NCI-H1436 treated with DMSO at 0.1 percent for 48 hours (cell line): ENCODE measurements at regions not wholly inside any gene's neighbourhood (a gene's known extent, or its start where the extent isn't known, plus 50 kb on each side); places are given as distances from the start of the nearest gene placed in this dataset.

ENCODE experiments used
- DNase-seq: peaks from one replicate; lab custom pipeline; 2025; lab: John Stamatoyannopoulos, UW

- DNase-seq: no peak
Observed at GRCh38 chr6:145489583-145489982, 245.7 kb downstream of the EPM2A start.

- DNase-seq: no peak
Observed at GRCh38 chr6:145490068-145490467, 245.3 kb downstream of the EPM2A start.

DNA sequence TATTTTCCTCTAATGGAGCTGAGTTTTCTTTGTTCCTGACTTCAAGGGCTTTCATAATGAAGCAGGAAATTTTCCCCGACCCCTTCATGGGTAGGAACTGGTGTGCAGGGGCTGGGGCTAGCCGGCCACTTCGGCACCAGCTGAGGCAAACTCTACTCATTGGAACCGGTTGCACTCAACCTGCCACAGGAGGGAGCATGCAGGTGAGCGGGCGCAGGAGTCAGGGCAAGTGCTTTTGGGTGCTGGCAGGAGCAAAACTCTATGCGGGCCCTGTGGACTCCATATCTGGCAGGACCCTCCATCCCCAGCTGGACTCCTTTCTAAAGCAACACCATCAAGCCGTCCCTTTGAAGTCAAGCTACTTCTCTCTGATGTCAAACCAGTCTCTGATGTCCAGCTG lies 244.2 kb downstream of the EPM2A start:
- DNase-seq: no peak

- DNase-seq: no peak
Observed at GRCh38 chr6:145497006-145497405, 238.3 kb downstream of the EPM2A start.

GRCh38 chr6:145498425-145498824 lies 236.9 kb downstream of the EPM2A start:
- no peak for DNase-seq

- DNase-seq: no peak
Observed at GRCh38 chr6:145502416-145502815, 232.9 kb downstream of the EPM2A start.

DNA sequence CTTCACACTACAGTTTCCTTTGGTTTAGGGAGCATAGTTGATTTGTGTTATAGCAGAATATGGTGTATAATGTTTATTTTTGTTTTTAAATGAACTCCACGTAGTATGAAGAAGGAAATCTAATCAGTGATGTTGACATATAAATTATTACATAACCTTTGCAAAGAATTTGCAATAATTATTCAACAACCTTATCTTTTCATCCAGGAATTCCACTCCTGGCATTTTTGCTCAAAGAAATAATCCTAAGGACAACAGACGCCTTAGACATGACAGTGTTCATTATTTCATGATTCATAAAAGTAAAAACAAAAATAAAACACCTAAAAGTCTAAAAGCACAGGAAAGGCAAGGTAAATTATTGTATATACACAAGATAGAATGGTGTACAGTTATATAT lies 229.2 kb downstream of the EPM2A start:
- DNase-seq: no peak

- DNase-seq: no peak
Observed at GRCh38 chr6:145506565-145506964, 228.8 kb downstream of the EPM2A start.

DNA sequence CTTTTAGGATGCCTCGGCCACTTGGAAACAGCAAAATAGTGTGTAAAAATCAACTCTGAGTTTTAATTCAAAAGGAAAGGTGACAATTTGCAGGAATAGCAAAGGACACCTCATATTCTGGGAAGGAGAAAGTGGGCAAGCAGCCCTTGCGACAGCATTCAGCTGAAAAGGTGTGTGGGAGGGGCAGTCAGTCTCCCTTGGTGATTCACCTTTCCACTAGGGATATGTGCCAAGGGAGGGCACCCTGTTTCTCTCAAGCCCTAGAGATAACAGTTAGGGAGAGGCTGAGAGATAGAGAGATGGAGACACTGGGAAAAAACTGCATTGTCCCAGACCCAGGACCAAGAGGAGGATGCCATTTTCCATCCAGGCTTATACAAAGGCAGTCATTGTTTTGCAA lies 228.1 kb downstream of the EPM2A start:
- DNase-seq: no peak

GRCh38 chr6:145508107-145508506 lies 227.2 kb downstream of the EPM2A start:
- DNase-seq: no peak

GRCh38 chr6:145517492-145517891 lies 217.8 kb downstream of the EPM2A start:
- DNase-seq: no peak

DNA sequence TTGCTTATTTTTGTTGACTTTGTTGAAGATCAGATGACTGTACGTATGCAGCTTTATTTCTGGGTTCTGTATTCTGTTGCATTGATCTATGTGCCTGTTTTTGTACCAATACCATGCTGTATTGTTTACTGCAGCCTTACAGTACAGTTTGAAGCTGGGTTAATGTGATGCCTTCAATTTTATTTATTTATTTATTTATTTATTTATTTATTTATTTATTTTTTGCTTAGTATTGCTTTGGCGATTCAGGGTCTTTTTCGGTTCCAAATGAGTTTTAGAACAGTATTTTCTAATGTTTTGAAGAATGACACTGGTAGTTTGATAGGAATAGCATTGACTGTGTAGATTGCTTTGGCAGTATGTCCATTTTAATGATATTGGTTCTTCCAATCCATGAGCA lies 210.3 kb downstream of the EPM2A start:
- no peak for DNase-seq

DNA sequence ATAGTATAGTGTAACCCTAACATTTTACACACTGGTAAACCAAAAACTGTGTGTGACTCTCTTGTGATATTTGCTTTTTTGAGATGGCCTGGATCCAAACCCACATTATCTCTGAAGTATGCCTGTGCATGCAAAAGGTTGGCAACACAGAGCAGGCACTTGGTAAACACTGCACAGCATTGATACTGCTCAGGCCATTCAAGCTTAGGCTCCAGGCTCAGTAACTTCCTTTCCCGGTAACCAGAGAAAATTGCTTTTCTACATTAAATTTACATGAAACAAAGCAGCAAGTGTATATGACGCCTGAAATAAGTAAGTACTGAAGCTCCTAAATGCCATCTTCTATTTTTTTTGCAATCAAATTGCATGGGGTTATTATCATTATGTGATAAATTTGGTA lies 205.7 kb downstream of the EPM2A start:
- no peak for DNase-seq

DNA sequence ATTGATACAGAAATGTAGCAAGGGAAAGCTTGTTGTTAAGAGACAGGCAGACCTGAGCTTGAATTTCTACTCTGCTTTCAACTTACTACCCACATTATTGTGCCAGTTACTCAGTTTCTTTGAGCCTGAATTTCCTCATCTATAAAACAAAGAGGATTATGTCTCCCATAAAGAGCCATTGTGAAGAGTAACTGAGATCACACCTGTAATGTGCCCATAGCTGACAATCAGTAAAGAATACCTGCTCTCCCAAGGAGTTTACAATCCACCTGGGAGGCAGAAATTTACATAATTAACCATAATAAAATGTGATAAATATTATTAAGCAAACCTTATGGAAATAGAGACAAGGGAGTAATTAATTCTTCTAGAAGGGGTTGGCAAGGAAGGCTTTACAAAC lies 204.9 kb downstream of the EPM2A start:
- no peak for DNase-seq

DNA sequence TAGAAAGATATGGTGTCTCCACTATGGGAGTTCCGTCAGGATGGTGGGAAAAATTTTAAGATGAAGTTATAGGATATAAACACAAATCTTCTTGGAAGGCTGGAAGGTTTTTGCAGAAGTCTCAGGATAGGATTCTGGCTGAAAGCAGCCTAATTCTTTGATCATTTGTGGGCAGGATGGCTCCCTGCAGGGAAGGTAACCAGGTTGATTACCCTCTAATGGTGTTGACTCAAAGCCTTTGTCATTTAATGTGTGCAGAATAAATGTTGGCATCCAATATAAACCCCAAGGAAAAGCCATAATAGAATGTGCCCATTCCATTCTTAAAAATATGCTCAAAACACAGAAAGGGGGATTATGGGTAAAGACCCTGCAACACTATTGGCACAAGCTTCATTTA lies 204.3 kb downstream of the EPM2A start:
- DNase-seq: no peak

- DNase-seq: no peak
Observed at GRCh38 chr6:145531822-145532221, 203.5 kb downstream of the EPM2A start.

- DNase-seq: no peak
Observed at GRCh38 chr6:145532361-145532760, 203.0 kb downstream of the EPM2A start.

- no peak for DNase-seq
Observed at GRCh38 chr6:145534989-145535388, 200.3 kb downstream of the EPM2A start.

GRCh38 chr6:145538989-145539388 lies 196.3 kb downstream of the EPM2A start:
- DNase-seq: no peak

- DNase-seq: no peak
Observed at GRCh38 chr6:145539831-145540230, 195.5 kb downstream of the EPM2A start.

DNA sequence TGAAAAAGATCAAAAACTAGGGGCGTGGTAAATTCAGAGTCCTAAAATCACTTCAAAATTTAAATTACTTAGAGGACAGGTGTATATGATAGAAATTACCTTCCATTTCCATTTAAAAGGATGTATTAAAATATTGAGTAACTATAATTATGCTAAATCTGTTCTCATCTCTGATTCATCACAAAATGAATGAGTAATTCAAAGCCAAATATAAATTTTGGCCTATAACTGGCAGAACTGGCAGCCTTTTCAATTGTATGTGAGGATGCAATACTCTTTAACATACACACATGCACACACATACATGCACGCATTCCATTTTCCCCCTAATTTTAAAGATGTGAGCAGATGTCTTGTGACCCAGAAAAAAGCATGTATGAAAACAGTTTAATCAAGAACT lies 194.6 kb downstream of the EPM2A start:
- DNase-seq: no peak

DNA sequence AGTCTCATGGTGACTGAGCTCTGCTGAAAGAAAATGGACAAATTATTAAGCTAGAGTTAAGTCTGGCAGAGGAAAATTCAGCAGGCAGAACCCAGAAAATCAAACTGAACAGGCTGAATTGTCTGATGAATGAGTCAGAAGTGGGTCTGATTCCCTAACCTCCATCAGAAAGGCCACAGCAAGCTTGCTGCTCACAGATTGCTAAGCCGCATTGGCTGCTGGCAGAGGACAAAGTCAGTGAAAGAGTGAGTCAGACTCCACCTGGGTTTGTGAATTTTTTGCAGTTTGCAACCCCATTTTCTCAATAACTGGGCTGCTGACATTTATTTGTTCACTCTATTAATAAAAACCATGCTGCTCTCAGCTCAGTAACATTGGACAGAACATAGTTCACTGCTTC lies 191.3 kb downstream of the EPM2A start:
- DNase-seq: no peak

DNA sequence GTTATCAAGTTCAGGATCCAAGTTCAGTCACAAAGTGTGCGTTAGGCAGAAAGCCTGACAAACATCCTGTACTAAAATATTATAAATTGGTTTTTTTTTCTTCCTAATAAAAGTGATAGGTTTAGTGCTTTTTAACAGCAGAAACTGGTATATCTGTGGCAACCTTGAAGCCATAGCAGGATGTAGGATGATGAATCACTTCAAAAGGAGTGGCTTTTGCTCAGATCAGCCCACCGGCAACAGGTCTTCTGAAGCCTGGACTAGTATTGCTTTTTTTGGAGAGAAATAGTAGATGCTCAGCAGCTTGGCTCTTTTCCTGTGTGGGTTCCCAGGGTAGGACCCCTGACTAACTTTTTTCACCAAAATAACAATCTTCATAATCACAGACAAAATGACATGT lies 190.8 kb downstream of the EPM2A start:
- DNase-seq: no peak

GRCh38 chr6:145546265-145546664 lies 189.1 kb downstream of the EPM2A start:
- DNase-seq: no peak
